ENCODE measurements at regions not wholly inside any gene's neighbourhood (a gene's known extent, or its start where the extent isn't known, plus 50 kb on each side); places are given as distances from the start of the nearest gene placed in this dataset.

GRCh38 chr6:97462031-97462430, 179.0 kb upstream of the MMS22L start:
- Histone ChIP-seq H3K36me3 (replicated peaks in 1 of 2; ENCODE audit: control insufficient read depth in 1 of 2, insufficient read depth in 2 of 2, low read length in 1 of 2) (no peaks in the 10 kb centered on the region), H2AFZ (ENCODE audit: low read depth) (no peak overlapping the region), H3K27ac (ENCODE audit: low read depth in 2 of 2, low read length in 1 of 2) (no peak overlapping the region), H4K20me1 (ENCODE audit: insufficient read depth) (no peaks in the 10 kb centered on the region), H3K79me2 (ENCODE audit: insufficient read depth) (no peaks in the 10 kb centered on the region), H3K9me3 (no peaks in the 10 kb centered on the region), H3K4me2 (no peak overlapping the region), H3K4me3 (ENCODE audit: low read depth in 2 of 2, low read length in 1 of 2) (no peak overlapping the region), H3K9ac (no peak overlapping the region), H3K9me2 (no peaks in the 10 kb centered on the region), H3K27me3 (ENCODE audit: insufficient read depth) (no peaks in the 10 kb centered on the region), H3K4me1 (ENCODE audit: control insufficient read depth in 1 of 2, insufficient read depth in 2 of 2, low read depth in 1 of 2, low read length in 1 of 2) (peaks cover 0 to 3% of the 10 kb centered on the region in 2 experiments; a peak in 1 of 4 replicates), H3F3A (replicated peaks; ENCODE audit: insufficient read depth) (no peaks in the 10 kb centered on the region)
- no peak for TF ChIP-seq RFX5 (IDR thresholded peaks at IDR 0.05; ENCODE audit: low read length)
- TF ChIP-seq TEAD4 (IDR thresholded peaks at IDR 0.05; ENCODE audit: borderline replicate concordance, insufficient read depth) = no peak
- CTCF ChIA-PET = no interaction called here
- DNase-seq = no peak
- 82% methylated on average over 3 of the region's 3 CpGs for WGBS (ENCODE audit: low lambda C conversion rate)
- POLR2A ChIA-PET = no interaction called here

- H3K36me3 ChIP-seq (replicated peaks in 1 of 2; ENCODE audit: control insufficient read depth in 1 of 2, insufficient read depth in 2 of 2, low read length in 1 of 2) = no peaks in the 10 kb centered on the region
- WGBS (ENCODE audit: low lambda C conversion rate) = 41% methylated on average over 4 of the region's 4 CpGs
- H3K4me2 ChIP-seq = no peak overlapping the region
- ChIA-PET CTCF (no interaction called here), POLR2A (no interaction called here)
- H3K27me3 ChIP-seq (ENCODE audit: insufficient read depth) = no peaks in the 10 kb centered on the region
- no peak overlapping the region for H3K27ac ChIP-seq (ENCODE audit: low read depth in 2 of 2, low read length in 1 of 2)
- H3K9ac ChIP-seq = no peak overlapping the region
- H3K9me3 ChIP-seq = no peaks in the 10 kb centered on the region
- no peaks in the 10 kb centered on the region for H4K20me1 ChIP-seq (ENCODE audit: insufficient read depth)
- H3K9me2 ChIP-seq = no peaks in the 10 kb centered on the region
- no peak overlapping the region for H3K4me3 ChIP-seq (ENCODE audit: low read depth in 2 of 2, low read length in 1 of 2)
- peaks cover 0 to 7% of the 10 kb centered on the region in 2 experiments; a peak in 1 of 4 replicates for H3K4me1 ChIP-seq (ENCODE audit: control insufficient read depth in 1 of 2, insufficient read depth in 2 of 2, low read depth in 1 of 2, low read length in 1 of 2)
- H2AFZ ChIP-seq (ENCODE audit: low read depth) = no peak overlapping the region
- no peaks in the 10 kb centered on the region for H3F3A ChIP-seq (replicated peaks; ENCODE audit: insufficient read depth)
- DNase-seq = no peak
- no peaks in the 10 kb centered on the region for H3K79me2 ChIP-seq (ENCODE audit: insufficient read depth)
- TF ChIP-seq ZBTB33 (IDR thresholded peaks at IDR 0.05; ENCODE audit: borderline replicate concordance, low read depth) = no peak
- no peak for TF ChIP-seq YY1 (IDR thresholded peaks at IDR 0.05; ENCODE audit: low read depth)
- no peak for TF ChIP-seq GATA2 (CRISPR knock-in tag; IDR thresholded peaks at IDR 0.05)
- no peak for TF ChIP-seq CTCF (IDR thresholded peaks at IDR 0.05)
- no peak for TF ChIP-seq USF1 (IDR thresholded peaks at IDR 0.05; ENCODE audit: borderline replicate concordance, low read depth)
- TF ChIP-seq ELF1 (IDR thresholded peaks at IDR 0.05) = no peak
- no peak for TF ChIP-seq TAF1 (IDR thresholded peaks at IDR 0.05; ENCODE audit: borderline replicate concordance, low read depth, low read length)
- TF ChIP-seq TEAD4 (IDR thresholded peaks at IDR 0.05; ENCODE audit: borderline replicate concordance, insufficient read depth) = no peak
- TF ChIP-seq SIN3A (IDR thresholded peaks at IDR 0.05; ENCODE audit: borderline replicate concordance, low read depth, low read length) = no peak
- no peak for TF ChIP-seq MXI1 (IDR thresholded peaks at IDR 0.05; ENCODE audit: low read depth, low read length)
- no peak for TF ChIP-seq MAX (IDR thresholded peaks at IDR 0.05; ENCODE audit: low read depth)
Measured at GRCh38 chr6:97462938-97463598, 180.1 kb upstream of the MMS22L start.
